Heart right ventricle (tissue), 16 donors: ENCODE measurements at regions not wholly inside any gene's neighbourhood (a gene's known extent, or its start where the extent isn't known, plus 50 kb on each side); places are given as distances from the start of the nearest gene placed in this dataset.

Experiments
- ATAC-seq, 8 donors: fragments of 200-7000 bp; cut with Tn5 transposase; one replicate each; pipeline ENCODE4 v1.9.1; 2020; ENCODE audit warnings: mild to moderate bottlenecking in 8 of 8, moderate library complexity in 8 of 8, moderate number of reproducible peaks in 1 of 8
- DNase-seq, 2 donors: peaks; one replicate each; pipeline ENCODE4 v3.0.0-alpha.2; 2020
- H3K27ac ChIP-seq, 10 donors: fragments of 200-600 bp; sonication (generic) in 2 of 10; one replicate each; pipeline versions ENCODE4 v1.5.0 to v1.8.0; 2020 to 2022; ENCODE audit warnings: mild to moderate bottlenecking in 3 of 10
- H3K27me3 ChIP-seq, 7 donors: fragments of 200-600 bp; one replicate each; pipeline ENCODE4 v1.8.0; 2021 to 2022; ENCODE audit warnings: mild to moderate bottlenecking in 2 of 7
- H3K36me3 ChIP-seq, 9 donors: fragments of 200-600 bp; sonication (generic) in 1 of 9; one replicate each; pipeline versions ENCODE4 v1.5.0 to v1.8.0; 2020 to 2022; ENCODE audit warnings: mild to moderate bottlenecking in 2 of 9
- H3K4me1 ChIP-seq, 9 donors: fragments of 200-600 bp; sonication (generic) in 1 of 9; one replicate each; pipeline versions ENCODE4 v1.5.0 to v1.8.0; 2020 to 2022; ENCODE audit warnings: mild to moderate bottlenecking in 4 of 9
- H3K4me3 ChIP-seq, 10 donors: fragments of 200-600 bp; sonication (generic) in 2 of 10; one replicate each; pipeline versions ENCODE4 v1.5.0 to v1.8.0; 2020 to 2022; ENCODE audit warnings: mild to moderate bottlenecking in 7 of 10, moderate library complexity in 2 of 10
- H3K9me3 ChIP-seq, 11 donors: fragments of 200-600 bp in 10 of 11; sonication (generic) in 2 of 11; one replicate each; pipeline versions ENCODE4 v1.5.0 to v1.8.0; 2013 to 2022; ENCODE audit warnings: mild to moderate bottlenecking in 2 of 11, control low read depth in 1 of 11, moderate library complexity in 1 of 11
- WGBS, 2 donors: extraction: QIAGEN DNeasy Blood & Tissue Kit; methylation state at CpG; one replicate each; pipeline ENCODE4 v1.1.7; 2013; ENCODE audit warnings: inconsistent platforms in 1 of 2; 5-methylcytosine and 5-hydroxymethylcytosine counted together
- intact Hi-C, 10 donors: fragments of 100-400 bp; cut with DNase I; formaldehyde crosslinking; loops; one replicate each; pipeline versions ENCODE4 v1.11.1 to v1.14.2; 2022
- TF ChIP-seq, protein P1 (sequence below), 9 donors: fragments of 200-600 bp; sonication (generic) in 2 of 9; IDR thresholded peaks; one replicate each; pipeline versions ENCODE4 v1.5.0 to v1.8.0; 2021 to 2022; ENCODE audit warnings: antibody characterized with exemption in 9 of 9, mild to moderate bottlenecking in 5 of 9, moderate library complexity in 1 of 9
- donor health status: Arrhythmogenic right ventricular cardiomyopathy.
- donor health status: ischemic (EF 13 %, LVEDD 7.1; RV severe dilation, severe dysfunction).
- donor health status: healthy with polysubstance abuse.
- donor health status: DM: no; HTN: yes; CAD: no.
- donor health status: DM: no; HTN: no; CAD: no.
- donor health status: ischemic (EF 25% LVEDD 6.9; RV normal size, moderate dysfunction).
- donor health status: ischemic (EF 25% LVEDD 5.7; RV mildly dilated, moderate dysfunction).
- donor health status: healthy.
- donor health status: DM: yes; HTN: yes; CAD: no.
- donor health status: Ischemic cardiomyopathy.
- donor health status: ischemic (EF 35%, LVEDD 5.7; RV mildly dilated, moderate dysfunction).
- donor health status: nonischemic (EF 11% LVEDD 7.7; RV severe dilation, severe dysfunction).
- donor health status: DM: yes; HTN: yes; CAD: no.
- donor health status: PGD.
- donor health status: ischemic (EF 29% LVEDD 5.4; RV normal size, mild dysfunction).
- donor health status: nonischemic (EF 23%, LVEDD 6.1; RV moderate dilation, normal function).

- H3K9me3 ChIP-seq, result no peaks in the 10 kb centered on the region
- 66 to 68% methylated on average over 10 of the region's 10 CpGs for WGBS, 2 donors
- peak in 2 of 8 donors; percentile 39 to 57 for ATAC-seq
- intact Hi-C loops, result loop anchor here in 4 of 10 donors (5.0 to 10.0 kb wide), 5 partner anchors 67 to 282 kb away; no protein-coding TSS in a partner anchor
- H3K27me3 ChIP-seq, result no peaks in the 10 kb centered on the region
- no peak overlapping the region for H3K4me3 ChIP-seq
- TF ChIP-seq, protein P1, sequence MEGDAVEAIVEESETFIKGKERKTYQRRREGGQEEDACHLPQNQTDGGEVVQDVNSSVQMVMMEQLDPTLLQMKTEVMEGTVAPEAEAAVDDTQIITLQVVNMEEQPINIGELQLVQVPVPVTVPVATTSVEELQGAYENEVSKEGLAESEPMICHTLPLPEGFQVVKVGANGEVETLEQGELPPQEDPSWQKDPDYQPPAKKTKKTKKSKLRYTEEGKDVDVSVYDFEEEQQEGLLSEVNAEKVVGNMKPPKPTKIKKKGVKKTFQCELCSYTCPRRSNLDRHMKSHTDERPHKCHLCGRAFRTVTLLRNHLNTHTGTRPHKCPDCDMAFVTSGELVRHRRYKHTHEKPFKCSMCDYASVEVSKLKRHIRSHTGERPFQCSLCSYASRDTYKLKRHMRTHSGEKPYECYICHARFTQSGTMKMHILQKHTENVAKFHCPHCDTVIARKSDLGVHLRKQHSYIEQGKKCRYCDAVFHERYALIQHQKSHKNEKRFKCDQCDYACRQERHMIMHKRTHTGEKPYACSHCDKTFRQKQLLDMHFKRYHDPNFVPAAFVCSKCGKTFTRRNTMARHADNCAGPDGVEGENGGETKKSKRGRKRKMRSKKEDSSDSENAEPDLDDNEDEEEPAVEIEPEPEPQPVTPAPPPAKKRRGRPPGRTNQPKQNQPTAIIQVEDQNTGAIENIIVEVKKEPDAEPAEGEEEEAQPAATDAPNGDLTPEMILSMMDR (IDR thresholded peaks at IDR 0.05), result no peak
- H3K4me1 ChIP-seq, result peaks cover 0 to 55% (median 16%) of the 10 kb centered on the region in 9 donors
- H3K27ac ChIP-seq, result peak overlapping the region in 9 of 10 donors; percentile 42 to 92 (median 85)
- no peaks in the 10 kb centered on the region for H3K36me3 ChIP-seq
- DNase-seq, result no peak
These were observed 110.5 kb downstream of the GATA6 start for GRCh38 chr18:22279741-22280452.

DNA sequence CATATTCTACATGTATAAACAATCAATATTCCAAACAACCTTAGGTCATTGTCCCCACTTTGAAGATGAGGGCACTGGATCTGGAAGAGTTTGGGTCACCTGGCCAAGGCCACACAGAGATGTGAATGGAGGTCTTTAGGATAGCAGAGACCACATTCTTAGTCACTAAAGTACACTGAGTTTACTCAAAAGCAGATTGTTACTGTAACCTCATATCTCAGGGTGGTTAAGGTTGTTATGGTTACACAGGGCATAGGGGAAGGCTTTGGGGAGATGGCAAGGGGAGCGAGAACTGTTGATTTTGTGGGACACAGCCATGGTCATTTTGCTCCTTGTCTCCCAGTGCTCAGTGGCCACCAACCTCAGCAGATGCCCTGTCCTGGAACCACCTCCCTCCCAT, 109.4 kb downstream of the GATA6 start:
- 100% methylated on average over 1 of the region's 1 CpG for WGBS, 2 donors
- Histone ChIP-seq H3K4me3 (no peak overlapping the region), H3K36me3 (no peaks in the 10 kb centered on the region), H3K9me3 (peaks cover 0 to 6% (median 0%) of the 10 kb centered on the region in 11 donors), H3K27ac (peak overlapping the region; percentile 38 to 92 (median 81)), H3K27me3 (no peaks in the 10 kb centered on the region), H3K4me1 (peaks cover 0 to 55% (median 16%) of the 10 kb centered on the region in 9 donors)
- intact Hi-C loops, result loop anchor here in 5 of 10 donors (1.0 to 10.0 kb wide), 6 partner anchors 46 to 284 kb away; no protein-coding TSS in a partner anchor
- DNase-seq (no peak), ATAC-seq (no peak)
- TF ChIP-seq, protein P1 (IDR thresholded peaks at IDR 0.05), result no peak

GRCh38 chr18:22277758-22278157, 108.4 kb downstream of the GATA6 start:
- 41 to 60% methylated on average over 12 of the region's 12 CpGs for WGBS, 2 donors
- no peaks in the 10 kb centered on the region for H3K36me3 ChIP-seq
- H3K27ac ChIP-seq, result peak overlapping the region; percentile 74 to 92 (median 85)
- TF ChIP-seq, protein P1 (IDR thresholded peaks at IDR 0.05), result no peak
- H3K4me1 ChIP-seq, result peaks cover 0 to 51% (median 13%) of the 10 kb centered on the region in 9 donors
- H3K4me3 ChIP-seq, result no peak overlapping the region
- DNase-seq (peak; percentile 76 to 81), ATAC-seq (peak; percentile 76 to 92 (median 84))
- no peaks in the 10 kb centered on the region for H3K27me3 ChIP-seq
- intact Hi-C loops, result loop anchor here in 6 of 10 donors (1.0 to 10.0 kb wide), 7 partner anchors 47 to 285 kb away; no protein-coding TSS in a partner anchor
- peaks cover 0 to 6% (median 0%) of the 10 kb centered on the region in 11 donors for H3K9me3 ChIP-seq

DNA sequence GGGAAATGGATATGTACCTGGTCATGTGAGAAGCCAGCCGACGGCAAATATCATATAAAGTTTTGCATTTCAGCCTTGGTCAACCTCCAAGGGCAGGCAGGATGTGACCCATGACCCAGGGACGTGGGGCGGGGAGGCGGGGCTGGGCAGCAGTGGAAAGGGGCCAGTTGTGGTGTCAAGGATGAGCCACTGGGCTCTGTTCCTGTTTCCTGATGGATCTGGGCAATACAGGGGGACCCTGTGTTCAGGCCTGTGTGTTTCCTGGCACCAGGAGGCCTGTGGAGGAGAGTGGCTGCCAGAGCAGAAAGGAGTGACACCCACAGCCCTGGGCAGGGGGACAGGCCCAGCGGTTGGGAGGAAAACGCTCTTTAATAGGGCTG, 106.9 kb downstream of the GATA6 start:
- intact Hi-C loops, result loop anchor here in 5 of 10 donors (2.0 to 10.0 kb wide), 6 partner anchors 70 to 286 kb away; no protein-coding TSS in a partner anchor
- Histone ChIP-seq H3K4me1 (peaks cover 0 to 50% (median 15%) of the 10 kb centered on the region in 9 donors), H3K27ac (peak overlapping the region; percentile 71 to 92 (median 85))

More for the DNA sequence above, 106.9 kb downstream of the GATA6 start:
- ATAC-seq (peak; percentile 8 to 78 (median 30)), DNase-seq (peak in 1 of 2 donors; percentile 26)
- Histone ChIP-seq H3K4me3 (no peak overlapping the region), H3K9me3 (peaks cover 0 to 6% (median 0%) of the 10 kb centered on the region in 11 donors), H3K36me3 (no peaks in the 10 kb centered on the region), H3K27me3 (no peaks in the 10 kb centered on the region)
- TF ChIP-seq, protein P1 (IDR thresholded peaks at IDR 0.05), result no peak
- 63 to 64% methylated on average over 7 of the region's 7 CpGs for WGBS, 2 donors
